ENCODE measurements at regions not wholly inside any gene's neighbourhood (a gene's known extent, or its start where the extent isn't known, plus 50 kb on each side); places are given as distances from the start of the nearest gene placed in this dataset.

- no peak for TF ChIP-seq POLR2A (IDR thresholded peaks at IDR 0.05)
- TF ChIP-seq, protein P1, sequence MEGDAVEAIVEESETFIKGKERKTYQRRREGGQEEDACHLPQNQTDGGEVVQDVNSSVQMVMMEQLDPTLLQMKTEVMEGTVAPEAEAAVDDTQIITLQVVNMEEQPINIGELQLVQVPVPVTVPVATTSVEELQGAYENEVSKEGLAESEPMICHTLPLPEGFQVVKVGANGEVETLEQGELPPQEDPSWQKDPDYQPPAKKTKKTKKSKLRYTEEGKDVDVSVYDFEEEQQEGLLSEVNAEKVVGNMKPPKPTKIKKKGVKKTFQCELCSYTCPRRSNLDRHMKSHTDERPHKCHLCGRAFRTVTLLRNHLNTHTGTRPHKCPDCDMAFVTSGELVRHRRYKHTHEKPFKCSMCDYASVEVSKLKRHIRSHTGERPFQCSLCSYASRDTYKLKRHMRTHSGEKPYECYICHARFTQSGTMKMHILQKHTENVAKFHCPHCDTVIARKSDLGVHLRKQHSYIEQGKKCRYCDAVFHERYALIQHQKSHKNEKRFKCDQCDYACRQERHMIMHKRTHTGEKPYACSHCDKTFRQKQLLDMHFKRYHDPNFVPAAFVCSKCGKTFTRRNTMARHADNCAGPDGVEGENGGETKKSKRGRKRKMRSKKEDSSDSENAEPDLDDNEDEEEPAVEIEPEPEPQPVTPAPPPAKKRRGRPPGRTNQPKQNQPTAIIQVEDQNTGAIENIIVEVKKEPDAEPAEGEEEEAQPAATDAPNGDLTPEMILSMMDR (IDR thresholded peaks at IDR 0.05) = no peak
These were observed 67.2 kb downstream of the NKX2-1 start for GRCh38 chr14:36452860-36453259.

All from heart left ventricle (tissue), 13 donors.